Duodenal mucosa (tissue), 2 donors: ENCODE measurements at regions not wholly inside any gene's neighbourhood (a gene's known extent, or its start where the extent isn't known, plus 50 kb on each side); places are given as distances from the start of the nearest gene placed in this dataset.

Experiments used
- H3K27ac ChIP-seq: one replicate; pipeline ENCODE4 v1.7.0; 2013; ENCODE audit warnings: low read depth, low read length
- H3K27me3 ChIP-seq, 2 donors: one replicate each; pipeline ENCODE4 v1.7.0; 2013; ENCODE audit warnings: low read length in 2 of 2, control low read depth in 1 of 2; ENCODE audit not compliant: insufficient read depth in 2 of 2, control insufficient read depth in 1 of 2
- H3K36me3 ChIP-seq, 2 donors: one replicate each; pipeline ENCODE4 v1.7.0; 2013; ENCODE audit warnings: low read length in 2 of 2, control low read depth in 1 of 2; ENCODE audit not compliant: insufficient read depth in 2 of 2, control insufficient read depth in 1 of 2
- H3K4me1 ChIP-seq, 2 donors: one replicate each; pipeline ENCODE4 v1.7.0; 2013; ENCODE audit warnings: low read length in 2 of 2, control low read depth in 1 of 2; ENCODE audit not compliant: insufficient read depth in 2 of 2, control insufficient read depth in 1 of 2
- H3K4me3 ChIP-seq, 2 donors: one replicate each; pipeline ENCODE4 v1.7.0; 2013; ENCODE audit warnings: low read length in 2 of 2, low read depth in 1 of 2
- H3K9ac ChIP-seq, 2 donors: one replicate each; pipeline ENCODE4 v1.7.0; 2013; ENCODE audit warnings: low read length in 2 of 2, low read depth in 1 of 2
- H3K9me3 ChIP-seq, 2 donors: one replicate each; pipeline ENCODE4 v1.7.0; 2013; ENCODE audit warnings: low read length in 2 of 2, control low read depth in 1 of 2; ENCODE audit not compliant: control insufficient read depth in 1 of 2

GRCh38 chr2:2527148-2527547 is 196.1 kb upstream of the MYT1L start:
- H3K36me3 ChIP-seq = no peaks in the 10 kb centered on the region
- H3K9me3 ChIP-seq = no peaks in the 10 kb centered on the region
- H3K4me3 ChIP-seq = no peak overlapping the region
- no peaks in the 10 kb centered on the region for H3K27me3 ChIP-seq
- no peak overlapping the region for H3K27ac ChIP-seq
- peaks cover 0 to 3% of the 10 kb centered on the region in 2 donors for H3K4me1 ChIP-seq
- H3K9ac ChIP-seq = no peak overlapping the region

DNA sequence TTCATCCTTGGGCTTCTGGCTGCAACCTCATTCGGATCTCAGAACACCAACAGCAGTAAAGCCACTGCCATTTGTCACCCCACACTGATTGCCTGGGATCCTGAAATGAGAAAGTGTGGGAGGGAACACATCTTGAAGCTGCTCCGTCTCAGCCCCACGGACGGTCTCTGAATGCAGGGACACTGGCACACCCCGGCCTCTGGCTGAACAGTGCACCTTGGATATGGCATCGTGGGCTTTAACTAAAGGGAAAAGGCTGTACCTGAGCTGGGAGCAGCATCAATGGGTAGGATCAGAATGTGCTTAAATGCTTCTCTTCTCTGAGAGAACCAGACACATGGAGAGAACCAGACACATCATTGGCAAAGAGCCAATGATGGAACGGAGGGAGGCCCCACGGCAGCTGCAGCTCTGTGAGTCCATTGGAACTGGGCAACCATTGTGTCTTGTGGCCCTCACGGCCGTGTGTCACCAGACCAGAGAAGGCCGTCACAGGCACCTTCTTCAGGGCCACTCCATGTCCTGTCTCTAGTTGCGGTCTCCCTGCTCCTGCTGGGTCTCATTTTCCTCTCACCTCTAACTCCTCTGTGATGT is 193.4 kb upstream of the MYT1L start:
- Histone ChIP-seq H3K9ac (no peak overlapping the region), H3K27me3 (no peaks in the 10 kb centered on the region), H3K36me3 (no peaks in the 10 kb centered on the region), H3K9me3 (no peaks in the 10 kb centered on the region), H3K4me1 (peaks cover 0 to 3% of the 10 kb centered on the region in 2 donors), H3K27ac (no peak overlapping the region), H3K4me3 (no peak overlapping the region)

DNA sequence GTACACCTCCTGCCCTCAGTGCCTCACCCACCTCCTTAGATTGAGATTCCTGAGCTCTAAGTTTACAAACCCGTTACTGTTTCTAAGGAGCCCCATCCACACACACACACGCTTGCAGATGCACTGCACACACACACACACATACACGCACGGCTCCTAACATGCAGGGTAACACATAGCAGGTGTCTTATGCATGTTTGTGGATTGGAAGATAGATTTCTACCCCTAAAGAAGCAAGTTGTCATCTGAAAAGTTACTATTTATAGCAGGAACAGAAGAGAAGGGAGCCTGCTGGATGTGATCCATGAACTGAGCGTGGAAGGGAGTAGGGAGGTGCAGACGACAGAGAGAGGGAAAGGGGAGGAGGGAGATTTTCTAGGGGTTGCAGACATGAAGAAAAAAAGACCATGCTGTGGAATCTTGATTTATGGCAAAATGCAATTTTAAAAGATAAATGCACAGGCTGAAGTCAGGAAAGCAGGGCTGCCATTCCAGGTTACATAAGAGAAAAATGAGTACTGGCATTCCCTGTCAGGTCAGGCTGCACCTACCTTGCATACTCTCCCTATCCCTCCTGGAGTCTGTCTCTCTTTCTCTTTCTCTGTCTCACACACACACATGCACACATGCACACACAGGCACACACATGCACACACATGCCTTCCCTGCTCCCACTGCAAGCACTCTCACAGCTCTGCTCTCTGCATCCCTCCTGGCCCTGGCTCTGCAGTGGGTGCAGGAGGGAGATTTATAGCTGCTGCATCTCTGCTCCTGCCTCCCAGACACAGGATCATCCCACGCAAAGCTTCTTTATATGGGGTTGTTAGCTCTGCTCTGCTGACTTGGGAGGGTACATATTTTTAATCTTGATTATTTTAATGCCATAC is 192.6 kb upstream of the MYT1L start:
- H3K4me3 ChIP-seq = no peak overlapping the region
- H3K4me1 ChIP-seq = no peaks in the 10 kb centered on the region
- no peak overlapping the region for H3K27ac ChIP-seq
- no peaks in the 10 kb centered on the region for H3K27me3 ChIP-seq
- no peaks in the 10 kb centered on the region for H3K36me3 ChIP-seq
- no peak overlapping the region for H3K9ac ChIP-seq
- no peaks in the 10 kb centered on the region for H3K9me3 ChIP-seq

DNA sequence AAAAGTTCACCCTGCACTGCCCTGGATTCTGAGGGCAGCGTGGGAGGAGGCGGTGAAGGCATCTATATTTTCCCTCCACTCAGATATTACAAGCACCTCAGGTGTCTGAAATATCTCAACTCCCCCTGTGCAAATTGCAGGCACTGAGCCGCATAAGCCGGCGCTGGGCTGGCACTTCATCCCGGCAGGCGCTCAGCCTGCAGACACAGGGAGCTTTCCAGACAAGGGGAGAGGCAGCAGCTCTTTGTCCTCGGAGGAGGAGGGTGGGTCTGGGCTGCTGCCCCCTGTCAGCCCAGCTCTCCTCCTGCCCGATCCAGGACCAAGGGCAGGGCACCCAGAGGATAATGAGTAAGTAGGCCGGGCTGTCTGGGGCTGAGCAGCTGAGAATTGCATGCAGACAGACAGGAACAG is 189.3 kb upstream of the MYT1L start:
- no peak overlapping the region for H3K27ac ChIP-seq
- H3K4me3 ChIP-seq = no peak overlapping the region
- H3K9ac ChIP-seq = no peak overlapping the region
- no peaks in the 10 kb centered on the region for H3K9me3 ChIP-seq
- no peaks in the 10 kb centered on the region for H3K36me3 ChIP-seq
- no peaks in the 10 kb centered on the region for H3K4me1 ChIP-seq
- no peaks in the 10 kb centered on the region for H3K27me3 ChIP-seq

DNA sequence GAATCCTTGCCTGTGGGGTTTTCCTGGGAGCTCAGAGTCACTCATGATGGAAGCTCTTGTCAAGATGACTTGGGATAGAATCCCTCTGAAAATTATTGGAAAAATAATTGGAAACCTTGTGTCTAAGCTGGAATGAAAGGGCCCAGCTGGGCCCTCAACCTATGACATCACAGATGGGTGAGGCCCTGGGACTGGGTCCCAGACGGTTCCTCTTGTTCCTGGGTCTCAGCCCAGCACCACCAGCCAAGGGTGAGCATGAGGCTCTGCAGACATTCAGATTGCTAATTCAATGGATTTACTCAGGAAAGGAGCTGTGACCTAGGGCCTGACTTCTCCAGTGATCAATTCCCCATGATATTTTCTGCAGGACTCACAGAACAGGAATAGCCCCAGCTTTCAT is 188.3 kb upstream of the MYT1L start:
- no peaks in the 10 kb centered on the region for H3K4me1 ChIP-seq
- H3K27ac ChIP-seq = no peak overlapping the region
- H3K27me3 ChIP-seq = no peaks in the 10 kb centered on the region
- H3K9me3 ChIP-seq = no peaks in the 10 kb centered on the region
- no peak overlapping the region for H3K9ac ChIP-seq
- H3K4me3 ChIP-seq = no peak overlapping the region
- no peaks in the 10 kb centered on the region for H3K36me3 ChIP-seq

DNA sequence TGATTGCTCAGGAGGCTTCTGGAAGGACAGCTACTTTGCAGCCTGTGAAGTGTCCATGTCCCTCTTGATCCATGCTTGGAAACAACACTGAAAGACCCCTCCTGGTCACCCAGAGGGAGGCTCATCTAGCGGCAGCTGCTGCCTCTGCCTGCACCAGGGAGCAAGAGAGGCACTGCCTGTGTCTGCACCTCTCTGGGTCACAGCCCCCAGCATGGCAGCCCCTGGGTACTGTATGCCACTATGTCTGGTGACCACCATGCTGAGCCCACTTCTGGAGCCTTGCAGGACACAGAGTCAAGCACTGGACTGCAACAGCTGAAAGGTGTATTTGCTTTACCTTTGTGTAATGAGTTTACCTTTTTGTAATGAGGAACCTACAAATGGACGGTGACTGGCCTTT is 186.3 kb upstream of the MYT1L start:
- Histone ChIP-seq H3K27me3 (no peaks in the 10 kb centered on the region), H3K9ac (no peak overlapping the region), H3K9me3 (no peaks in the 10 kb centered on the region), H3K4me3 (no peak overlapping the region), H3K36me3 (no peaks in the 10 kb centered on the region), H3K27ac (no peak overlapping the region), H3K4me1 (no peaks in the 10 kb centered on the region)

DNA sequence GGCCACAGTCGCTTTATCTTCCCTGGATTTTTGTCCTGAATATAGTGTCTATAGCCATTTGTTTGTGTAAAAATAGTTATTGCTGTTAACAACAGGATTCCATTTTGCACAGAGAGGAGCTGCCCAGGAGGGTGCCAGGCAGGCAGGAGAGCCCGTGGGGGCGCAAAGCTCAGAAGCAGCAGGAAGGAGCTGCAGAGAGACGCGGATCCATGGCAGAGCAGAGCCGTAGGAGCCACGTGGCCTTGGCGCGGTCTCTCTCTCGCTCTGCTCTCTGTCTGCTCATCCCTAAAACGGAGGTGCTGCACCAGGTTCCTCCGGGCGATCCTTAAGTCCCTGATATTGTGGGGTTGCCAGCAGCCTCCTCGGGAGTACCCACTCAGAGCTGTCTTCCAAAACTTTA is 185.3 kb upstream of the MYT1L start:
- no peak overlapping the region for H3K27ac ChIP-seq
- H3K9ac ChIP-seq = no peak overlapping the region
- no peak overlapping the region for H3K4me3 ChIP-seq
- H3K9me3 ChIP-seq = no peaks in the 10 kb centered on the region
- H3K36me3 ChIP-seq = no peaks in the 10 kb centered on the region
- H3K4me1 ChIP-seq = no peaks in the 10 kb centered on the region
- H3K27me3 ChIP-seq = no peaks in the 10 kb centered on the region

DNA sequence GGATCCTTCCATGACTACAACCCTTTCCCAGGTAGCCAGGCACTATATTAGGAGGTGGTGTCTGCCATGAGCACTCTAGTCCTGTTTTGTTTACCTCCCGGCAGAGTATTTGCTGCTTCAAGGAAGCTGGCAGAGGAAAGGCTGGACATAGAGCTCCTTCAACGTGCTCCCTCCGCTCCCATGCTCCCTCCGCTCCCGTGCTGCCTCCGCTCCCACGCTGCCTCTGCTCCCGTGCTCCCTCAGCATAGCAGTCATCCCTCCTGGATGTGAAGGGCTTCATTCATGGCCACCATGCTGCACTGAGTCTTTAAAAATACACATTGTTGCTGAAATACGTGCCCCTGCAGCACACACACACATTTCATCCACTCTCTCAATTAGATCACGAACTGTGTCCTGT is 181.9 kb upstream of the MYT1L start:
- no peaks in the 10 kb centered on the region for H3K27me3 ChIP-seq
- H3K9ac ChIP-seq = no peak overlapping the region
- H3K27ac ChIP-seq = no peak overlapping the region
- no peaks in the 10 kb centered on the region for H3K9me3 ChIP-seq
- H3K36me3 ChIP-seq = no peaks in the 10 kb centered on the region
- H3K4me3 ChIP-seq = no peak overlapping the region
- H3K4me1 ChIP-seq = no peaks in the 10 kb centered on the region

GRCh38 chr2:2507417-2507997 is 176.4 kb upstream of the MYT1L start:
- Histone ChIP-seq H3K27ac (no peak overlapping the region), H3K9me3 (no peaks in the 10 kb centered on the region), H3K4me1 (no peaks in the 10 kb centered on the region), H3K36me3 (no peaks in the 10 kb centered on the region), H3K27me3 (no peaks in the 10 kb centered on the region), H3K4me3 (no peak overlapping the region), H3K9ac (no peak overlapping the region)

DNA sequence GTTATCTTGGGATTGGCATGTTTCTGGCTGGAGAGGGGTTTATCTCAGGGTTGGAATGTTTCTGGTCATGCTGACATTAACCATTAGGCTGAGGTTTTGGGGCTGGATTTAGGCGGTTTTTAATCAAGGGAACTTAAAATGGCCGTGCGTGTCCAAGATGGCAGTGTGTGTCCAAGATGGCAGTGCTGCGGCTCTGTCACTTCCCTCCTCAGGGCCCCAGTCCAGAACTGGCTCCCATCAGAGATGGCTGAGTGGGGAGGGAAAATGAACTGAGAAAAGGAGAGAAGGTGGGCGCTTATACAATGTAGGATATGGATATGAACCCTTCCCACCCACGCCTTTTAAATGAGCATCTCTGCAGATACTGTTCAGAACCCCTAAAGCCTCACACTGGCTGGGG is 175.5 kb upstream of the MYT1L start:
- Histone ChIP-seq H3K27ac (no peak overlapping the region), H3K4me3 (no peak overlapping the region), H3K4me1 (no peaks in the 10 kb centered on the region), H3K9me3 (no peaks in the 10 kb centered on the region), H3K36me3 (no peaks in the 10 kb centered on the region), H3K9ac (no peak overlapping the region), H3K27me3 (no peaks in the 10 kb centered on the region)
